ENCODE measurements at regions not wholly inside any gene's neighbourhood (a gene's known extent, or its start where the extent isn't known, plus 50 kb on each side); places are given as distances from the start of the nearest gene placed in this dataset.

GRCh38 chr15:62809115-62809967 lies 233.2 kb upstream of the TPM1 start:
- DNase-seq (ENCODE audit: extremely low spot score in 2 of 2) = peak in 1 of 2 donors; percentile 81
- H3K36me3 ChIP-seq = peaks cover 0 to 11% of the 10 kb centered on the region in 2 donors
- H3K4me3 ChIP-seq = no peak overlapping the region
- TF ChIP-seq CTCF (IDR thresholded peaks at IDR 0.05) (no peak), POLR2A (IDR thresholded peaks at IDR 0.05) (no peak), POLR2AphosphoS5 (IDR thresholded peaks at IDR 0.05; ENCODE audit: insufficient read depth in 1 of 2, low read depth in 1 of 2) (no peak)
- H3K4me1 ChIP-seq = no peaks in the 10 kb centered on the region
- intact Hi-C loops (cut with DNase I) = no loop called here
- no peaks in the 10 kb centered on the region for H3K27me3 ChIP-seq
- H3K27ac ChIP-seq = no peak overlapping the region
- no peaks in the 10 kb centered on the region for H3K9me3 ChIP-seq

GRCh38 chr15:62809968-62810260 lies 232.6 kb upstream of the TPM1 start:
- no peak overlapping the region for H3K27ac ChIP-seq
- DNase-seq (ENCODE audit: extremely low spot score in 2 of 2) = no peak
- H3K36me3 ChIP-seq = peaks cover 0 to 7% of the 10 kb centered on the region in 2 donors
- H3K27me3 ChIP-seq = no peaks in the 10 kb centered on the region
- TF ChIP-seq CTCF (IDR thresholded peaks at IDR 0.05) = no peak
- TF ChIP-seq POLR2AphosphoS5 (IDR thresholded peaks at IDR 0.05; ENCODE audit: insufficient read depth in 1 of 2, low read depth in 1 of 2) = no peak
- no peak for TF ChIP-seq POLR2A (IDR thresholded peaks at IDR 0.05)
- H3K4me3 ChIP-seq = no peak overlapping the region
- intact Hi-C loops (cut with DNase I) = no loop called here
- H3K4me1 ChIP-seq = no peaks in the 10 kb centered on the region
- no peaks in the 10 kb centered on the region for H3K9me3 ChIP-seq

- TF ChIP-seq CTCF (IDR thresholded peaks at IDR 0.05) (no peak), POLR2AphosphoS5 (IDR thresholded peaks at IDR 0.05; ENCODE audit: insufficient read depth in 1 of 2, low read depth in 1 of 2) (no peak), POLR2A (IDR thresholded peaks at IDR 0.05) (no peak)
- Histone ChIP-seq H3K27ac (no peak overlapping the region), H3K9me3 (no peaks in the 10 kb centered on the region), H3K4me3 (no peak overlapping the region), H3K36me3 (peaks cover 0 to 3% of the 10 kb centered on the region in 2 donors), H3K27me3 (no peaks in the 10 kb centered on the region), H3K4me1 (no peaks in the 10 kb centered on the region)
- no peak for DNase-seq (ENCODE audit: extremely low spot score in 2 of 2)
- intact Hi-C loops (cut with DNase I) = no loop called here
Observed at GRCh38 chr15:62812515-62812835, 230.1 kb upstream of the TPM1 start.

GRCh38 chr15:62816342-62817069 lies 226.0 kb upstream of the TPM1 start:
- no peak for DNase-seq (ENCODE audit: extremely low spot score in 2 of 2)
- Histone ChIP-seq H3K9me3 (no peaks in the 10 kb centered on the region), H3K27ac (no peak overlapping the region), H3K4me3 (no peak overlapping the region), H3K4me1 (no peaks in the 10 kb centered on the region), H3K27me3 (no peaks in the 10 kb centered on the region), H3K36me3 (no peaks in the 10 kb centered on the region)
- TF ChIP-seq CTCF (IDR thresholded peaks at IDR 0.05) (no peak), POLR2A (IDR thresholded peaks at IDR 0.05) (no peak), POLR2AphosphoS5 (IDR thresholded peaks at IDR 0.05; ENCODE audit: insufficient read depth in 1 of 2, low read depth in 1 of 2) (no peak)
- intact Hi-C loops (cut with DNase I) = no loop called here

GRCh38 chr15:62818691-62819090 lies 223.9 kb upstream of the TPM1 start:
- TF ChIP-seq CTCF (IDR thresholded peaks at IDR 0.05) (no peak), POLR2A (IDR thresholded peaks at IDR 0.05) (no peak)
- Histone ChIP-seq H3K9me3 (no peaks in the 10 kb centered on the region), H3K36me3 (no peaks in the 10 kb centered on the region), H3K27ac (no peak overlapping the region), H3K4me3 (no peak overlapping the region), H3K4me1 (no peaks in the 10 kb centered on the region), H3K27me3 (no peaks in the 10 kb centered on the region)
- DNase-seq (ENCODE audit: extremely low spot score in 2 of 2) = no peak
- intact Hi-C loops (cut with DNase I) = no loop called here
